GM19023 (cell line): ENCODE measurements at regions not wholly inside any gene's neighbourhood (a gene's known extent, or its start where the extent isn't known, plus 50 kb on each side); places are given as distances from the start of the nearest gene placed in this dataset.
A peak's percentile ranks its signal among the peaks of the same experiment; 100 is the strongest.
"Not testable (repeated sequence)": the region's sequence is repeated elsewhere in the genome, so short reads cannot be mapped to it uniquely, and the experiment has no call there.

ENCODE experiments used
- ATAC-seq: cut with Tn5 transposase; IDR thresholded peaks from one replicate; pipeline ENCODE4 v1.9.1; 2021; ENCODE audit warnings: mild to moderate bottlenecking, moderate library complexity; ENCODE audit not compliant: unreplicated experiment

GRCh38 chr12:13518034-13518433 lies 321.5 kb downstream of the EMP1 start:
- ATAC-seq = not testable (repeated sequence)

- ATAC-seq = no peak
Measured at GRCh38 chr12:13509740-13510139, 313.2 kb downstream of the EMP1 start.

GRCh38 chr12:13505636-13506035 lies 309.1 kb downstream of the EMP1 start:
- no peak for ATAC-seq

- ATAC-seq = no peak
Measured at GRCh38 chr12:13505224-13505623, 308.7 kb downstream of the EMP1 start.

GRCh38 chr12:13504736-13505135 lies 308.2 kb downstream of the EMP1 start:
- ATAC-seq = no peak

GRCh38 chr12:13504074-13504473 lies 307.5 kb downstream of the EMP1 start:
- ATAC-seq = no peak

GRCh38 chr12:13503094-13503835 lies 306.7 kb downstream of the EMP1 start:
- ATAC-seq = no peak

- ATAC-seq = no peak
Measured at GRCh38 chr12:13499008-13499407, 302.5 kb downstream of the EMP1 start.

- ATAC-seq = no peak
Measured at GRCh38 chr12:13496111-13496510, 299.6 kb downstream of the EMP1 start.

- ATAC-seq = no peak
Measured at GRCh38 chr12:13489246-13489645, 292.7 kb downstream of the EMP1 start.

- no peak for ATAC-seq
Measured at GRCh38 chr12:13487326-13487725, 290.8 kb downstream of the EMP1 start.

GRCh38 chr12:13486794-13487193 lies 290.3 kb downstream of the EMP1 start:
- no peak for ATAC-seq

- no peak for ATAC-seq
Measured at GRCh38 chr12:13478650-13479181, 282.2 kb downstream of the EMP1 start.

GRCh38 chr12:13474381-13474780 lies 277.9 kb downstream of the EMP1 start:
- no peak for ATAC-seq

- ATAC-seq = peak; percentile 93
Measured at GRCh38 chr12:13472690-13473089, 276.2 kb downstream of the EMP1 start.

GRCh38 chr12:13471471-13471870 lies 274.9 kb downstream of the EMP1 start:
- ATAC-seq = no peak

GRCh38 chr12:13465635-13466034 lies 269.1 kb downstream of the EMP1 start:
- ATAC-seq = no peak

- ATAC-seq = no peak
Measured at GRCh38 chr12:13463189-13463588, 266.7 kb downstream of the EMP1 start.

- ATAC-seq = no peak
Measured at GRCh38 chr12:13462450-13462849, 265.9 kb downstream of the EMP1 start.

- no peak for ATAC-seq
Measured at GRCh38 chr12:13455778-13456144, 259.2 kb downstream of the EMP1 start.

GRCh38 chr12:13454991-13455777 lies 258.7 kb downstream of the EMP1 start:
- ATAC-seq = no peak

- no peak for ATAC-seq
Measured at GRCh38 chr12:13452955-13453570, 256.5 kb downstream of the EMP1 start.
